ENCODE measurements at regions not wholly inside any gene's neighbourhood (a gene's known extent, or its start where the extent isn't known, plus 50 kb on each side); places are given as distances from the start of the nearest gene placed in this dataset.

DNA sequence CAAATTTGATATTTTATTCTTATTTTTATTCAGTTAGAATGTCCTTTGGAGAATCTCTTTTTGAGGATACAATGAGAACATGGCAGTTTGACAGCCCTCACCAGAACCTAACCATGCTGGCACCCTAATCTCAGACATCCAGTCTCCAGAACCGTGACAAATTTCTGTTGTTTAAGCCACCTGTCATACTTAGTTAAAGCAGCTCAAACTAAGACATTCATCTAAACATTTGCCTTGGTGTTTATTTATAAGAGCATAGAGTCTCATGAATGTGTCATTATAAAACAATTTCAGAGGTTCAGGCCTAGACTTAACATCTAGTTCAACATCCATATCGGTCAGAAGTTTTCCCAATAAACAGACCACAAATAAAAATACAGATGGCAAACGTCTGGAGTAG is 125.1 kb upstream of the FUNDC1 start:
- TF ChIP-seq CEBPB (IDR thresholded peaks at IDR 0.05; ENCODE audit: low read depth, low read length) (no peak), RFX5 (IDR thresholded peaks at IDR 0.05; ENCODE audit: low read depth, low read length) (no peak), POLR2A (IDR thresholded peaks at IDR 0.05; ENCODE audit: low read depth, low read length) (no peak)

Measured in IMR-90 (cell line).